KMS-11 (cell line): ENCODE measurements at regions not wholly inside any gene's neighbourhood (a gene's known extent, or its start where the extent isn't known, plus 50 kb on each side); places are given as distances from the start of the nearest gene placed in this dataset.

ENCODE experiments used
- H2AFZ ChIP-seq: fragments of 200-600 bp; sonication (generic); 2 replicates; pipeline ENCODE4 v1.6.1; 2016; ENCODE audit warnings: antibody characterized with exemption, mixed run types, low read depth
- H3K27ac ChIP-seq: fragments of 200-600 bp; sonication (generic); 2 replicates; pipeline ENCODE4 v1.6.1; 2016; ENCODE audit warnings: mild to moderate bottlenecking, mixed run types
- H3K27me3 ChIP-seq: fragments of 200-600 bp; sonication (generic); 2 replicates; pipeline ENCODE4 v1.6.1; 2017; ENCODE audit warnings: mild to moderate bottlenecking, low read depth, mixed run types, moderate library complexity; ENCODE audit not compliant: insufficient read depth
- H3K36me3 ChIP-seq: fragments of 200-600 bp; sonication (generic); 2 replicates; pipeline ENCODE4 v1.6.1; 2017; ENCODE audit warnings: mild to moderate bottlenecking, mixed run types; ENCODE audit not compliant: insufficient read depth
- H3K4me1 ChIP-seq: fragments of 200-600 bp; sonication (generic); 2 replicates; pipeline ENCODE4 v1.6.1; 2016; ENCODE audit warnings: mild to moderate bottlenecking, low read depth, mixed run types; ENCODE audit not compliant: poor library complexity, severe bottlenecking
- H3K4me2 ChIP-seq: fragments of 200-600 bp; sonication (generic); 2 replicates; pipeline ENCODE4 v1.7.0; 2016; ENCODE audit warnings: mild to moderate bottlenecking, mixed run types
- H3K4me3 ChIP-seq: fragments of 200-600 bp; sonication (generic); IDR thresholded peaks from 2 replicates; pipeline ENCODE4 v1.6.1; 2017; ENCODE audit warnings: low read depth, low read length, mixed read lengths; ENCODE audit not compliant: insufficient read depth
- H3K79me2 ChIP-seq: fragments of 200-600 bp; sonication (generic); 2 replicates; pipeline ENCODE4 v1.6.1; 2016; ENCODE audit warnings: low read depth, mixed run types; ENCODE audit not compliant: insufficient read depth
- H3K9ac ChIP-seq: fragments of 200-600 bp; sonication (generic); 2 replicates; pipeline ENCODE4 v1.6.1; 2016; ENCODE audit warnings: mild to moderate bottlenecking, mixed run types
- H4K20me1 ChIP-seq: fragments of 200-600 bp; sonication (generic); 2 replicates; pipeline ENCODE4 v1.6.1; 2016; ENCODE audit warnings: mild to moderate bottlenecking, mixed run types; ENCODE audit not compliant: insufficient read depth
- TF ChIP-seq, protein P1 (sequence below): fragments of 200-600 bp; sonication (generic); conservative IDR thresholded peaks from 2 replicates; pipeline ENCODE4 v1.6.1; 2017; ENCODE audit warnings: low read depth, mild to moderate bottlenecking, antibody characterized with exemption, low read length, moderate library complexity, mixed read lengths

DNA sequence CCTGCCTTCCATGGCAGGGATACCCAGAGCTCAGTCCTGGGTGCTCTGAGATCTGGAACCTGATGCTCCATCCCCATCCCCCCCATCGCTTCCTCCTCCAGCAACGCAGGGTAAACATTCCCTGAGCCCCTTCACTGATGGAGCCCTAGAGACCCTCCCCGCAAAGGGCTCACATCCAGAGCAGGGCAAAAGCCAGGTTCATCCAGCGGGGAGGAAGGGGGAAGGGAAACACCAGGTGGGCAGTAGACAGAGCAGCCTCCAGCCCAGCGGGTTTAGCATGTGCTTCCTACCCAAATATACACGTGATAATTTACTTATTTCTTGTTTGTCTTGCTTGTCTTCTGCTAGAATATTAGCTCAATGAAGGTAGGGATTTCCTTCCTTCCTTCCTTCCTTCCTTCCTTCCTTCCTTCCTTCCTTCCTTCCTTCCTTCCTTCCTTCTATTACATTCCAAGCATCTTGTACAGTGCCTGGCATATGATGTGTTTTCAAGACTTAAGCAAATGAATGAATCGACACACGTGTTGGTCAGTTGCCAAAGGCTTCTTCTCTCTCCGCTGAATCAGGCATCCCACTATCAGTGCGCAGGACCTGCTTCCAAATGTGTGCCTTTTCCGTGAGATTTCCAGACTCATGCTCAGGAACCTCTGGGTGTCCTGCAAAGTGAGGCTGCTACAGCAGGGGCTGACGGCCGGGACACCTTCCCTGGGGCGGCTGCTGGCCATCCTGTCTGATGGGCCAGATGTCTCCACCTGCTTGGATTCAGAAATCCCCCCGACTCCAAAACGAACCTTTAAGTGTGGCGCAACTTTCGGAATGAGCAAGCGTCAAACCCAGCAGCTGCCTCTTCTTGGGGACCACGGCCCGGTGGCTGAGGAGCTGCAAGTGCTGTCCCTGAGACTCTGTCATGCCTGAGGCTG lies 955.1 kb downstream of the BRD1 start:
- Histone ChIP-seq H4K20me1 (no peaks in the 10 kb centered on the region), H3K79me2 (no peaks in the 10 kb centered on the region), H2AFZ (no peak overlapping the region), H3K27me3 (no peaks in the 10 kb centered on the region), H3K27ac (no peak overlapping the region), H3K4me1 (no peaks in the 10 kb centered on the region), H3K36me3 (no peaks in the 10 kb centered on the region), H3K4me3 (no peak overlapping the region), H3K9ac (no peak overlapping the region), H3K4me2 (no peak overlapping the region)
- TF ChIP-seq, protein P1, sequence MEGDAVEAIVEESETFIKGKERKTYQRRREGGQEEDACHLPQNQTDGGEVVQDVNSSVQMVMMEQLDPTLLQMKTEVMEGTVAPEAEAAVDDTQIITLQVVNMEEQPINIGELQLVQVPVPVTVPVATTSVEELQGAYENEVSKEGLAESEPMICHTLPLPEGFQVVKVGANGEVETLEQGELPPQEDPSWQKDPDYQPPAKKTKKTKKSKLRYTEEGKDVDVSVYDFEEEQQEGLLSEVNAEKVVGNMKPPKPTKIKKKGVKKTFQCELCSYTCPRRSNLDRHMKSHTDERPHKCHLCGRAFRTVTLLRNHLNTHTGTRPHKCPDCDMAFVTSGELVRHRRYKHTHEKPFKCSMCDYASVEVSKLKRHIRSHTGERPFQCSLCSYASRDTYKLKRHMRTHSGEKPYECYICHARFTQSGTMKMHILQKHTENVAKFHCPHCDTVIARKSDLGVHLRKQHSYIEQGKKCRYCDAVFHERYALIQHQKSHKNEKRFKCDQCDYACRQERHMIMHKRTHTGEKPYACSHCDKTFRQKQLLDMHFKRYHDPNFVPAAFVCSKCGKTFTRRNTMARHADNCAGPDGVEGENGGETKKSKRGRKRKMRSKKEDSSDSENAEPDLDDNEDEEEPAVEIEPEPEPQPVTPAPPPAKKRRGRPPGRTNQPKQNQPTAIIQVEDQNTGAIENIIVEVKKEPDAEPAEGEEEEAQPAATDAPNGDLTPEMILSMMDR = no peak

DNA sequence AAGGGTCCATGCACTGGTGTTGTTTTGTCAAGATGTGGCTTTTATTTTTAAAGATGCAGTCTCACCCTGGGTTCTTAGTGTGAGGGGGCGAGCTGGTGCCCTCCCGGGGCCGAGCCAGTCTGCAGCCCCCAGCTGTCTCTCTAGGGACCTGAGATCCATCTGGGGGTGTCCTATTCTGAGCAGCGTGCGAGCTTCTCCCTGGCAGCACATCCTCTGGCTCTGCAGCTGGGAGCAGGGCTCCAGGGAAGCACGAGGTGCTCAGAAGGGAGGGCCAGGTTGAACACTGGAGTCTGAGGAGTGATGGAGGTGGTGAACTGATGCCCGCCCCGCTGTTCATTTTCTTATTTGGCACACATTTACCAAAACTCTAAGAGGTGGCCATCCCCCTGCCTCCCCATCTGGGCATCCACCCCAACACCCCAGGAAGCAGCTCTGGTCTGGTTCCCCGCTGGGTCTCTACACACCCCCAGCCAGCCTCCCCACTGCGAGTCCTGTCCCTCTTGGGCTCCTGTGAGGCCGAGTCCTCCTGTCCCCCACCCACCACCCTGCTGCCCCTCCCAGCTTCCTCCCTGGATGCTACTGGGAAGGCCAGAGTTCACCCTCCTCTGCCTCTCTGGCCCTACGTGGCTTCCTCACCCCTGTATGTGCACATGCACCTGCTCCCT lies 956.4 kb downstream of the BRD1 start:
- no peak overlapping the region for H3K9ac ChIP-seq
- H3K36me3 ChIP-seq = no peaks in the 10 kb centered on the region
- no peaks in the 10 kb centered on the region for H3K4me1 ChIP-seq
- H3K27me3 ChIP-seq = no peaks in the 10 kb centered on the region
- TF ChIP-seq, protein P1 = no peak
- H3K4me2 ChIP-seq = no peak overlapping the region
- no peaks in the 10 kb centered on the region for H4K20me1 ChIP-seq
- H3K27ac ChIP-seq = no peak overlapping the region
- H3K79me2 ChIP-seq = no peaks in the 10 kb centered on the region
- H3K4me3 ChIP-seq = no peak overlapping the region
- no peak overlapping the region for H2AFZ ChIP-seq

DNA sequence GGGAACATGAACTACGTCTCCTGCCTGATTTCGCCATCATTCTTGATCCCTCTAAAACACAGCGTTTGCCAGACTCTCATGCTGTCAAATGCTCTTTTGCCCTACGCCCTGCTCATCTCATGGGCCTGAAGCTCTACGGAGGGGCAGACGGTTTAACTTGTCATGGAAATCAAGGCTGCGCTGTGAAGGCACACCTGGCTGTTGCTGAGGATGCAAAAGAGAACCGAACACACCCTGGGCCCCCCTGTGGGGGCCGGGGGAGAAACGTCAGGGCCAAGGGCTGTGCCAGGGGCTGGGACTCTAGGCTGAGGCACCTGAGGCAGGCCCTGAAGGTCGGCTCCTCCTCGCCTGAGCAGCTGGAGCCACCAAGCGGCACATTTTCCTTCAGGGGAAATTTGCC lies 957.2 kb downstream of the BRD1 start:
- Histone ChIP-seq H3K27ac (no peak overlapping the region), H3K9ac (no peak overlapping the region), H4K20me1 (no peaks in the 10 kb centered on the region), H3K79me2 (no peaks in the 10 kb centered on the region), H3K4me2 (no peak overlapping the region), H3K36me3 (no peaks in the 10 kb centered on the region), H3K4me1 (no peaks in the 10 kb centered on the region), H3K27me3 (no peaks in the 10 kb centered on the region; the same call in 1 of the 2 replicates), H3K4me3 (no peak overlapping the region), H2AFZ (no peak overlapping the region)
- TF ChIP-seq, protein P1 = no peak

DNA sequence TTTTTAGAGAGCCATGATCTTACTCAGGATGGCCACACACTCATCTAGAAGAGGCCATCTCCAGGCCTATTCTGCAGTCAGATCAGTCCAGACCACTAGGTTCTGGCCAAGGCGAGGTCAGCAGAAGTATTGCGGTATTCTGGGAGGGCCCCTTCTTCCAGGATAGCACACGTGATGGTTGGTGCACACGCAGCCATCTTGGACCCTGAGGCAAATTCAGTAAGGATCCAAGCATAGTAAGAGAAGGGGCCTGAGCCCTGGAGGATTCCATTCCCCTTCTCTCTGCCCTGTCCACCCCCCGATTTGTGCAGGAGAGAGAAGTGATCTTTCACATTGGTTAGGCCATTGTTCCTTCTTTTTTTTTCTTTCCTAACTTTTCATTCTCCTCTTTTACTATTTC lies 957.9 kb downstream of the BRD1 start:
- TF ChIP-seq, protein P1 = no peak
- Histone ChIP-seq H3K27me3 (no peaks in the 10 kb centered on the region; the same call in 1 of the 2 replicates), H3K4me2 (no peak overlapping the region), H2AFZ (no peak overlapping the region), H3K79me2 (no peaks in the 10 kb centered on the region), H3K4me3 (no peak overlapping the region), H4K20me1 (no peaks in the 10 kb centered on the region), H3K4me1 (no peaks in the 10 kb centered on the region), H3K27ac (no peak overlapping the region), H3K36me3 (no peaks in the 10 kb centered on the region), H3K9ac (no peak overlapping the region)
